Heart left ventricle (tissue), 13 donors: ENCODE measurements at regions not wholly inside any gene's neighbourhood (a gene's known extent, or its start where the extent isn't known, plus 50 kb on each side); places are given as distances from the start of the nearest gene placed in this dataset.

ENCODE experiments used
- CTCF ChIP-seq, 12 donors: fragments of 200-600 bp; sonication (generic) in 4 of 12; IDR thresholded peaks; one replicate each; pipeline versions ENCODE4 v1.5.0 to v1.8.0; 2018 to 2022; ENCODE audit warnings: antibody characterized with exemption in 12 of 12, mild to moderate bottlenecking in 5 of 12
- POLR2A ChIP-seq, 2 donors: fragments of 450-650 bp; IDR thresholded peaks; one replicate each; pipeline ENCODE4 v1.6.1; 2017; ENCODE audit warnings: antibody characterized with exemption in 2 of 2, mild to moderate bottlenecking in 2 of 2, moderate library complexity in 2 of 2
- donor health status: ischemic (EF 13 %, LVEDD 7.1; RV severe dilation, severe dysfunction).
- donor health status: DM: no; HTN: yes; CAD: no.
- donor health status: DM: no; HTN: no; CAD: no.
- donor health status: ischemic (EF 25% LVEDD 6.9; RV normal size, moderate dysfunction).
- donor health status: ischemic (EF 25% LVEDD 5.7; RV mildly dilated, moderate dysfunction).
- donor health status: ischemic (EF 35%, LVEDD 5.7; RV mildly dilated, moderate dysfunction).
- donor health status: nonischemic (EF 11% LVEDD 7.7; RV severe dilation, severe dysfunction).
- donor health status: DM: yes; HTN: yes; CAD: no.
- donor health status: PGD.
- donor health status: ischemic (EF 29% LVEDD 5.4; RV normal size, mild dysfunction).
- donor health status: nonischemic (EF 23%, LVEDD 6.1; RV moderate dilation, normal function).

- no peak for TF ChIP-seq CTCF (IDR thresholded peaks at IDR 0.05)
- no peak for TF ChIP-seq POLR2A (IDR thresholded peaks at IDR 0.05)
Measured at GRCh38 chr2:216793386-216793785, 66.5 kb downstream of the TNP1 start.
